H7 (cell line): ENCODE measurements at regions not wholly inside any gene's neighbourhood (a gene's known extent, or its start where the extent isn't known, plus 50 kb on each side); places are given as distances from the start of the nearest gene placed in this dataset.
"Not testable (repeated sequence)": the region's sequence is repeated elsewhere in the genome, so short reads cannot be mapped to it uniquely, and the experiment has no call there.

Source experiments
- DNase-seq: peaks from one replicate; pipeline ENCODE4 v3.0.0; 2012
- H3K27me3 ChIP-seq: 2 replicates; pipeline ENCODE4 v1.6.0; 2011; ENCODE audit warnings: mild to moderate bottlenecking, low read length; ENCODE audit not compliant: control insufficient read depth, insufficient read depth
- H3K36me3 ChIP-seq: replicated peaks from 2 replicates; pipeline ENCODE4 v1.5.1; 2011; ENCODE audit warnings: low read length; ENCODE audit not compliant: control insufficient read depth, insufficient read depth
- H3K4me3 ChIP-seq: 2 replicates; pipeline ENCODE4 v1.5.1; 2011; ENCODE audit warnings: low read depth, mild to moderate bottlenecking, control low read depth, low read length, moderate library complexity; ENCODE audit not compliant: insufficient read depth

GRCh38 chr4:123014038-123014437, 91.6 kb upstream of the NUDT6 start:
- Histone ChIP-seq H3K4me3 (no peak overlapping the region), H3K36me3 (peaks cover 2% of the 10 kb centered on the region), H3K27me3 (no peaks in the 10 kb centered on the region)
- no peak for DNase-seq

GRCh38 chr4:123017078-123017477, 94.7 kb upstream of the NUDT6 start:
- no peaks in the 10 kb centered on the region; the same call in 1 of the 2 replicates for H3K36me3 ChIP-seq
- DNase-seq, result no peak
- no peak overlapping the region for H3K4me3 ChIP-seq
- H3K27me3 ChIP-seq, result no peaks in the 10 kb centered on the region

- H3K36me3 ChIP-seq, result no peaks in the 10 kb centered on the region; the same call in 1 of the 2 replicates
- H3K4me3 ChIP-seq, result no peak overlapping the region
- no peaks in the 10 kb centered on the region for H3K27me3 ChIP-seq
- DNase-seq, result no peak
Observed at GRCh38 chr4:123017636-123018395, 95.4 kb upstream of the NUDT6 start.

- DNase-seq, result no peak
- no peaks in the 10 kb centered on the region for H3K27me3 ChIP-seq
Observed at GRCh38 chr4:123018396-123018775, 96.0 kb upstream of the NUDT6 start.

GRCh38 chr4:123020285-123020684, 97.9 kb upstream of the NUDT6 start:
- H3K36me3 ChIP-seq, result no peaks in the 10 kb centered on the region
- no peak overlapping the region for H3K4me3 ChIP-seq
- no peaks in the 10 kb centered on the region for H3K27me3 ChIP-seq
- DNase-seq, result no peak

More at GRCh38 chr4:123018396-123018775, 96.0 kb upstream of the NUDT6 start:
- Histone ChIP-seq H3K36me3 (no peaks in the 10 kb centered on the region; the same call in 1 of the 2 replicates), H3K4me3 (no peak overlapping the region)

GRCh38 chr4:123023647-123024046, 101.2 kb upstream of the NUDT6 start:
- Histone ChIP-seq H3K27me3 (no peaks in the 10 kb centered on the region), H3K4me3 (no peak overlapping the region), H3K36me3 (no peaks in the 10 kb centered on the region)
- no peak for DNase-seq

- no peak for DNase-seq
- Histone ChIP-seq H3K36me3 (no peaks in the 10 kb centered on the region), H3K27me3 (no peaks in the 10 kb centered on the region), H3K4me3 (no peak overlapping the region)
Observed at GRCh38 chr4:123024710-123025109, 102.3 kb upstream of the NUDT6 start.

- Histone ChIP-seq H3K27me3 (no peaks in the 10 kb centered on the region), H3K4me3 (no peak overlapping the region)
Observed at GRCh38 chr4:123025398-123025797, 103.0 kb upstream of the NUDT6 start.

GRCh38 chr4:123026015-123026414, 103.6 kb upstream of the NUDT6 start:
- not testable (repeated sequence) for H3K36me3 ChIP-seq, H3K4me3 ChIP-seq, H3K27me3 ChIP-seq, DNase-seq

More at GRCh38 chr4:123025398-123025797, 103.0 kb upstream of the NUDT6 start:
- no peak for DNase-seq
- no peaks in the 10 kb centered on the region for H3K36me3 ChIP-seq

- H3K4me3 ChIP-seq, result no peak overlapping the region
- DNase-seq, result no peak
- H3K27me3 ChIP-seq, result no peaks in the 10 kb centered on the region
Observed at GRCh38 chr4:123031664-123032063, 109.3 kb upstream of the NUDT6 start.

GRCh38 chr4:123034023-123034422, 111.6 kb upstream of the NUDT6 start:
- Histone ChIP-seq H3K4me3 (no peak overlapping the region), H3K27me3 (no peaks in the 10 kb centered on the region), H3K36me3 (no peaks in the 10 kb centered on the region)
- no peak for DNase-seq

More at GRCh38 chr4:123031664-123032063, 109.3 kb upstream of the NUDT6 start:
- H3K36me3 ChIP-seq, result no peaks in the 10 kb centered on the region

- no peak overlapping the region for H3K4me3 ChIP-seq
- no peaks in the 10 kb centered on the region for H3K36me3 ChIP-seq
- H3K27me3 ChIP-seq, result no peaks in the 10 kb centered on the region
- DNase-seq, result no peak
Observed at GRCh38 chr4:123035239-123035638, 112.8 kb upstream of the NUDT6 start.

- H3K4me3 ChIP-seq, result no peak overlapping the region
- H3K36me3 ChIP-seq, result peaks cover 1% of the 10 kb centered on the region; the same call in 1 of the 2 replicates
- DNase-seq, result no peak
- H3K27me3 ChIP-seq, result no peaks in the 10 kb centered on the region
Observed at GRCh38 chr4:123037804-123038203, 115.4 kb upstream of the NUDT6 start.

- Histone ChIP-seq H3K36me3 (peaks cover 1% of the 10 kb centered on the region; the same call in 1 of the 2 replicates), H3K4me3 (no peak overlapping the region), H3K27me3 (no peaks in the 10 kb centered on the region)
- no peak for DNase-seq
Observed at GRCh38 chr4:123042095-123042494, 119.7 kb upstream of the NUDT6 start.

- DNase-seq, result no peak
- peaks cover 1% of the 10 kb centered on the region; the same call in 1 of the 2 replicates for H3K36me3 ChIP-seq
- no peak overlapping the region for H3K4me3 ChIP-seq
- H3K27me3 ChIP-seq, result no peaks in the 10 kb centered on the region
Observed at GRCh38 chr4:123043013-123043412, 120.6 kb upstream of the NUDT6 start.
